Ishikawa (cell line): ENCODE measurements at regions not wholly inside any gene's neighbourhood (a gene's known extent, or its start where the extent isn't known, plus 50 kb on each side); places are given as distances from the start of the nearest gene placed in this dataset.

ENCODE experiments used
- CEBPB ChIP-seq: IDR thresholded peaks from 2 replicates; pipeline ENCODE4 v1.6.1; 2012
- CREB1 ChIP-seq: IDR thresholded peaks from 2 replicates; pipeline ENCODE4 v1.6.1; 2012; ENCODE audit warnings: low read depth
- EGR1 ChIP-seq: IDR thresholded peaks from 2 replicates; pipeline ENCODE4 v1.6.1; 2012
- EP300 ChIP-seq: IDR thresholded peaks from 2 replicates; pipeline ENCODE4 v1.6.1; 2012; ENCODE audit warnings: borderline replicate concordance
- MAX ChIP-seq: IDR thresholded peaks from 2 replicates; pipeline ENCODE4 v1.6.1; 2012
- RAD21 ChIP-seq: IDR thresholded peaks from 2 replicates; pipeline ENCODE4 v1.6.1; 2012; ENCODE audit warnings: low read depth
- TEAD4 ChIP-seq: IDR thresholded peaks from 2 replicates; pipeline ENCODE4 v1.6.1; 2012
- YY1 ChIP-seq: IDR thresholded peaks from 2 replicates; pipeline ENCODE4 v1.6.1; 2012; ENCODE audit warnings: low read depth

GRCh38 chr6:117149324-117149723 lies 116.0 kb upstream of the VGLL2 start:
- TF ChIP-seq EP300: no peak
- no peak for TF ChIP-seq YY1
- TF ChIP-seq CEBPB: no peak
- TF ChIP-seq RAD21: no peak
- TF ChIP-seq MAX: no peak
- no peak for TF ChIP-seq CREB1
- TF ChIP-seq EGR1: no peak
- no peak for TF ChIP-seq TEAD4
